CD14-positive monocyte (primary cell): ENCODE measurements at regions not wholly inside any gene's neighbourhood (a gene's known extent, or its start where the extent isn't known, plus 50 kb on each side); places are given as distances from the start of the nearest gene placed in this dataset.

Experiments
- DNase-seq, 3 donors: peaks; one replicate each; pipeline ENCODE4 v3.0.0-alpha.2; 2011 to 2022
- H2AFZ ChIP-seq: 2 replicates; pipeline ENCODE4 v1.6.0; 2012; ENCODE audit warnings: mild to moderate bottlenecking, low read depth, low read length, inconsistent platforms; ENCODE audit not compliant: insufficient read depth, poor library complexity, severe bottlenecking
- H3K27ac ChIP-seq, 2 donors: 1 replicate in 1 of 2; 2 replicates in 1 of 2; pipeline ENCODE4 v1.5.1; 2012 to 2013; ENCODE audit warnings: low read length in 2 of 2, control low read depth in 1 of 2, inconsistent platforms in 1 of 2, low read depth in 1 of 2, mild to moderate bottlenecking in 1 of 2
- H3K27me3 ChIP-seq, 2 donors: one replicate each; pipeline versions ENCODE4 v1.6.0 to v1.6.1; 2011 to 2013; ENCODE audit warnings: low read length in 2 of 2; ENCODE audit not compliant: control insufficient read depth in 2 of 2, insufficient read depth in 2 of 2
- H3K36me3 ChIP-seq, 2 donors: replicated peaks in 1 of 2; 1 replicate in 1 of 2; 2 replicates in 1 of 2; pipeline versions ENCODE4 v1.5.1 to v1.6.1; 2012 to 2013; ENCODE audit warnings: low read length in 2 of 2, control low read depth in 1 of 2, inconsistent platforms in 1 of 2, mild to moderate bottlenecking in 1 of 2; ENCODE audit not compliant: insufficient read depth in 2 of 2, control insufficient read depth in 1 of 2
- H3K4me1 ChIP-seq, 2 donors: 1 replicate in 1 of 2; 2 replicates in 1 of 2; pipeline versions ENCODE4 v1.5.1 to v1.6.1; 2012 to 2013; ENCODE audit warnings: low read length in 2 of 2, control low read depth in 1 of 2, inconsistent platforms in 1 of 2, mild to moderate bottlenecking in 1 of 2, moderate library complexity in 1 of 2; ENCODE audit not compliant: insufficient read depth in 2 of 2, control insufficient read depth in 1 of 2
- H3K4me2 ChIP-seq: replicated peaks from 2 replicates; pipeline ENCODE3; 2012; ENCODE audit warnings: low read length, moderate library complexity, mild to moderate bottlenecking; ENCODE audit not compliant: poor library complexity, severe bottlenecking; ENCODE audit errors: extremely low read depth
- H3K4me3 ChIP-seq, 3 experiments: fragments of 200-600 bp in 1 of 3; sonication (generic) in 1 of 3; replicated peaks in 1 of 3; 1 replicate in 2 of 3; 2 replicates in 1 of 3; pipeline ENCODE4 v1.5.1; 2011 to 2013; ENCODE audit warnings: low read length in 3 of 3, mild to moderate bottlenecking in 3 of 3, control low read depth in 2 of 3, low read depth in 2 of 3, inconsistent platforms in 1 of 3, moderate library complexity in 1 of 3
- H3K79me2 ChIP-seq: 2 replicates; pipeline ENCODE4 v1.6.0; 2012; ENCODE audit warnings: mild to moderate bottlenecking, control low read depth, inconsistent platforms, low read length, moderate library complexity; ENCODE audit not compliant: insufficient read depth
- H3K9ac ChIP-seq: 2 replicates; pipeline ENCODE4 v1.6.0; 2017; ENCODE audit warnings: low read length, mild to moderate bottlenecking; ENCODE audit not compliant: insufficient read depth, poor library complexity, severe bottlenecking
- H3K9me3 ChIP-seq, 2 donors: replicated peaks in 1 of 2; 1 replicate in 1 of 2; 2 replicates in 1 of 2; pipeline versions ENCODE4 v1.5.1 to v1.6.1; 2012 to 2013; ENCODE audit warnings: low read length in 2 of 2, control low read depth in 1 of 2; ENCODE audit not compliant: control insufficient read depth in 1 of 2, insufficient read depth in 1 of 2
- H4K20me1 ChIP-seq: 2 replicates; pipeline ENCODE4 v1.6.0; 2012; ENCODE audit warnings: mild to moderate bottlenecking, low read length, control low read depth, moderate library complexity; ENCODE audit not compliant: insufficient read depth
- H3K27ac Mint-ChIP-seq, 7 donors: one replicate each; pipeline ENCODE4 v1.8.0; 2020; ENCODE audit warnings: mild to moderate bottlenecking in 7 of 7, mixed read lengths in 7 of 7, moderate library complexity in 6 of 7, inconsistent platforms in 2 of 7
- H3K27me3 Mint-ChIP-seq, 3 donors: one replicate each; pipeline ENCODE4 v1.8.0; 2021 to 2022; ENCODE audit warnings: low read depth in 3 of 3, mild to moderate bottlenecking in 3 of 3, mixed read lengths in 3 of 3, moderate library complexity in 3 of 3, inconsistent platforms in 1 of 3
- H3K36me3 Mint-ChIP-seq, 2 donors: one replicate each; pipeline ENCODE4 v1.8.0; 2020; ENCODE audit warnings: mixed read lengths in 2 of 2, inconsistent platforms in 1 of 2, mild to moderate bottlenecking in 1 of 2
- H3K4me1 Mint-ChIP-seq: one replicate; pipeline ENCODE4 v1.8.0; 2020; ENCODE audit warnings: mild to moderate bottlenecking, mixed read lengths
- H3K4me3 Mint-ChIP-seq, 2 donors: one replicate each; pipeline ENCODE4 v1.8.0; 2020; ENCODE audit warnings: mild to moderate bottlenecking in 2 of 2, mixed read lengths in 2 of 2, moderate library complexity in 1 of 2
- H3K9me3 Mint-ChIP-seq, 7 donors: one replicate each; pipeline ENCODE4 v1.8.0; 2020 to 2022; ENCODE audit warnings: mixed read lengths in 7 of 7, mild to moderate bottlenecking in 6 of 7, moderate library complexity in 6 of 7, inconsistent platforms in 2 of 7
- CTCF ChIP-seq: fragments of 200-600 bp; IDR thresholded peaks from one replicate; pipeline ENCODE4 v1.8.0; 2022; ENCODE audit warnings: antibody characterized with exemption, mild to moderate bottlenecking
- WGBS: methylation state at CpG from one replicate; pipeline ENCODE4 v1.1.5; 2013; ENCODE audit warnings: missing lambda C conversion rate; ENCODE audit not compliant: insufficient coverage; 5-methylcytosine and 5-hydroxymethylcytosine counted together
- intact Hi-C, 2 donors: fragments of 100-400 bp; cut with micrococcal nuclease; formaldehyde crosslinking; loops; one replicate each; pipeline versions ENCODE4 v1.15.0 to v1.15.1; 2023

- DNase-seq = no peak
- no peak overlapping the region for H3K27ac Mint-ChIP-seq
- H3K27me3 Mint-ChIP-seq = peaks cover 0 to 1% (median 0%) of the 10 kb centered on the region in 3 donors
- Histone ChIP-seq H3K9me3 (peaks cover 25 to 41% of the 10 kb centered on the region in 2 donors), H3K27ac (no peak overlapping the region), H4K20me1 (no peaks in the 10 kb centered on the region), H3K4me2 (no peak overlapping the region), H3K27me3 (no peaks in the 10 kb centered on the region), H3K9ac (no peak overlapping the region), H3K4me3 (no peak overlapping the region), H2AFZ (no peak overlapping the region), H3K36me3 (no peaks in the 10 kb centered on the region), H3K79me2 (no peaks in the 10 kb centered on the region), H3K4me1 (no peaks in the 10 kb centered on the region)
- no peak for TF ChIP-seq CTCF
- H3K4me1 Mint-ChIP-seq = no peaks in the 10 kb centered on the region
- peaks cover 3 to 17% (median 6%) of the 10 kb centered on the region in 7 donors for H3K9me3 Mint-ChIP-seq
- intact Hi-C loops = no loop called here
- no peak overlapping the region for H3K4me3 Mint-ChIP-seq
- H3K36me3 Mint-ChIP-seq = no peaks in the 10 kb centered on the region
- 100% methylated on average over 1 of the region's 4 CpGs for WGBS
These were observed 871.8 kb upstream of the CHAC2 start for GRCh38 chr2:52895726-52896340.

- no peak for DNase-seq
- H3K36me3 ChIP-seq = no peaks in the 10 kb centered on the region
- no peak overlapping the region for H3K27ac ChIP-seq
- H3K4me2 ChIP-seq = no peak overlapping the region
- no peaks in the 10 kb centered on the region for H3K9me3 ChIP-seq
- no peaks in the 10 kb centered on the region for H3K27me3 ChIP-seq
- no peaks in the 10 kb centered on the region for H3K27me3 Mint-ChIP-seq
- no peak overlapping the region for H2AFZ ChIP-seq
- intact Hi-C loops = no loop called here
- H3K9me3 Mint-ChIP-seq = peaks cover 0 to 4% (median 3%) of the 10 kb centered on the region in 7 donors
- no peaks in the 10 kb centered on the region for H4K20me1 ChIP-seq
- no peak overlapping the region for H3K27ac Mint-ChIP-seq
- H3K4me3 ChIP-seq = no peak overlapping the region
- 88% methylated on average over 2 of the region's 3 CpGs for WGBS
- no peak for TF ChIP-seq CTCF
- no peak overlapping the region for H3K9ac ChIP-seq
- H3K36me3 Mint-ChIP-seq = no peaks in the 10 kb centered on the region
- H3K4me1 Mint-ChIP-seq = no peaks in the 10 kb centered on the region
- no peak overlapping the region for H3K4me3 Mint-ChIP-seq
- H3K4me1 ChIP-seq = no peaks in the 10 kb centered on the region
- H3K79me2 ChIP-seq = no peaks in the 10 kb centered on the region
These were observed 881.0 kb upstream of the CHAC2 start for GRCh38 chr2:52886556-52886955.
